ENCODE measurements at regions not wholly inside any gene's neighbourhood (a gene's known extent, or its start where the extent isn't known, plus 50 kb on each side); places are given as distances from the start of the nearest gene placed in this dataset.

DNA sequence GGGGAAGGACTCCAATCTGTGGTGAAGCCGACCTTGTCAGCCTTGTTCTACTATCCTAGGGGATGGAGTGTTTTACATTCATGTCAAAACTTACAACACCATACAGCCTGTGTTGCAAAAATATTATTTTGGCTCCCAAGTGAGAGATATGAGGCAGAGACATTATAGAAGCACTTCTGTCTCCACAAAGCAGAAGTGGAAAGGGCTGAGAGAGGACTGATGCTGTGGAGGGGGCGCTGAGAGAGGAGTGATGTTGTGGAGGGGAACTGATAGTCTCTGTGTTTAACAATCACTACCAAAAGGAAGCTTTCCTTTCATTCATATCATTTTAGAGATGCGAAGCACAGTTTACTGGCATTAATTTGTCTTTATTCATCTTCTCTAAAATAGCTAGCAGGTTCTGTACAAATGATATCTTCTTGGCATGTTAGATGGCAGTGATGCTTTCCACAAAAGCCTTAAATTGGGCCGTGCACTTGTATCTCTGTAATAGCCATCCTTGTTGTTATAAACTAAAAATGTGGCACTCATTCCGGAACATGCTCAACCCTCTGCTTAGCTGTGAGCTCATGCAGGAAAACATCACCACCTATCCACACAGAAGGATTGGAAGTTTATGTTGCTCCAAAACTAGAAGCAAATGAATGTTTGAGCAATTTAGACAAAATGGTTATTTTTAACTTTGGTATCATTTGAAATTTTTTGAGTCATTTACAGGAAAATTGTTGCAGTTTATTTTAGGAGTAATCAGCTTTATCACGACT is 134.6 kb upstream of the TP63 start:
- no peak for TF ChIP-seq TCF7L2 (IDR thresholded peaks at IDR 0.05; ENCODE audit: low read depth, low read length)
- BruUV-seq (replicated peaks), result no TSS peak
- Histone ChIP-seq H3K4me3 (ENCODE audit: low read depth in 2 of 2, low read length in 2 of 2) (no peak overlapping the region), H3K9me3 (ENCODE audit: control insufficient read depth, insufficient read depth, low read depth, low read length) (no peaks in the 10 kb centered on the region), H3K27ac (ENCODE audit: low read length) (no peak overlapping the region), H3K27me3 (ENCODE audit: control insufficient read depth, insufficient read depth, low read length) (no peaks in the 10 kb centered on the region), H3K4me1 (ENCODE audit: control insufficient read depth, insufficient read depth, low read length) (no peaks in the 10 kb centered on the region), H3K36me3 (ENCODE audit: control insufficient read depth, insufficient read depth, low read length) (no peaks in the 10 kb centered on the region)
- in situ Hi-C loops (cut with HindIII; ENCODE audit: low pct_unique_long_range_greater_than_20kb, low sequenced_read_pairs) (no loop called here), intact Hi-C loops (cut with micrococcal nuclease; ENCODE audit: unreplicated experiment) (no loop called here)
- CTCF ChIA-PET, result no interaction called here
- no peak for ATAC-seq
- POLR2A ChIA-PET, result no interaction called here
- no peak for DNase-seq (ENCODE audit: low read depth, low spot score)

DNA sequence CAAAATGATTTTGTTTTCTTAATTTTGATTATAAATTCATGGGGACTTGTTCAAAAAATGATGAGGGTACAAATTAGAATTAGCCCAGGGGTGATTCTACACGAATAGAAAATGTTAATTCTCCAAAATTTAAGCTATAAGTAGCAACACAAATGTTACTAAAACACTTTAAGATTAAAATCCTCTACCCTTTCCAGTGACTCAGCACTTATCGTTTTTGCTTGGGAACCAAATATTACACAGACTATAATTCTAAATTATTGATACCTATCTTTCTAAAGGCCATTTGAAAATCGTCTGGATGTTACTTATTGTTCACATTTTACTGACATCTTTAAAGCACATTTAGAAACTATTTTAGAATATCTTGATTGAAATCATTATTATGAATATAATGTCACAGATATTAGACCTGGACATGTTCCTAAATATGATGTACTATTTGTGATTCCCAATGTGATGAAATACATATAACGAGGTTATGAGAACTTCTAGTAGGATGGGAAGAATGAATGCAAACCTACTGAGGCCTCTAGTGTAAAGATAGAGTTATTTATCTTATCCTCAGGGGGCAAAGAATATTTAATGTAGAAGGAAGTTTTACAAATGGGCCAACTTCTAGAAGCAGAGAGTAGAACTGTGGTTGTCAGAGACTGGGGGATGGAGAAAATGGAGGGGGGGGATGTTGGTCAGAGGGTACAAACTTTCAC is 132.0 kb upstream of the TP63 start:
- BruUV-seq (replicated peaks), result no TSS peak
- in situ Hi-C loops (cut with HindIII; ENCODE audit: low pct_unique_long_range_greater_than_20kb, low sequenced_read_pairs), result no loop called here
- CTCF ChIA-PET, result no interaction called here

More for the DNA sequence above, 132.0 kb upstream of the TP63 start:
- ATAC-seq (no peak), DNase-seq (ENCODE audit: low read depth, low spot score) (no peak)
- POLR2A ChIA-PET, result no interaction called here
- intact Hi-C loops (cut with micrococcal nuclease; ENCODE audit: unreplicated experiment), result no loop called here
- Histone ChIP-seq H3K4me1 (ENCODE audit: control insufficient read depth, insufficient read depth, low read length) (no peaks in the 10 kb centered on the region), H3K27ac (ENCODE audit: low read length) (no peak overlapping the region), H3K4me3 (ENCODE audit: low read depth in 2 of 2, low read length in 2 of 2) (no peak overlapping the region), H3K27me3 (ENCODE audit: control insufficient read depth, insufficient read depth, low read length) (no peaks in the 10 kb centered on the region), H3K36me3 (ENCODE audit: control insufficient read depth, insufficient read depth, low read length) (no peaks in the 10 kb centered on the region), H3K9me3 (ENCODE audit: control insufficient read depth, insufficient read depth, low read depth, low read length) (no peaks in the 10 kb centered on the region)
- no peak for TF ChIP-seq SIN3A (IDR thresholded peaks at IDR 0.05; ENCODE audit: borderline replicate concordance, insufficient read depth, low read depth, low read length)
- TF ChIP-seq, protein P1, sequence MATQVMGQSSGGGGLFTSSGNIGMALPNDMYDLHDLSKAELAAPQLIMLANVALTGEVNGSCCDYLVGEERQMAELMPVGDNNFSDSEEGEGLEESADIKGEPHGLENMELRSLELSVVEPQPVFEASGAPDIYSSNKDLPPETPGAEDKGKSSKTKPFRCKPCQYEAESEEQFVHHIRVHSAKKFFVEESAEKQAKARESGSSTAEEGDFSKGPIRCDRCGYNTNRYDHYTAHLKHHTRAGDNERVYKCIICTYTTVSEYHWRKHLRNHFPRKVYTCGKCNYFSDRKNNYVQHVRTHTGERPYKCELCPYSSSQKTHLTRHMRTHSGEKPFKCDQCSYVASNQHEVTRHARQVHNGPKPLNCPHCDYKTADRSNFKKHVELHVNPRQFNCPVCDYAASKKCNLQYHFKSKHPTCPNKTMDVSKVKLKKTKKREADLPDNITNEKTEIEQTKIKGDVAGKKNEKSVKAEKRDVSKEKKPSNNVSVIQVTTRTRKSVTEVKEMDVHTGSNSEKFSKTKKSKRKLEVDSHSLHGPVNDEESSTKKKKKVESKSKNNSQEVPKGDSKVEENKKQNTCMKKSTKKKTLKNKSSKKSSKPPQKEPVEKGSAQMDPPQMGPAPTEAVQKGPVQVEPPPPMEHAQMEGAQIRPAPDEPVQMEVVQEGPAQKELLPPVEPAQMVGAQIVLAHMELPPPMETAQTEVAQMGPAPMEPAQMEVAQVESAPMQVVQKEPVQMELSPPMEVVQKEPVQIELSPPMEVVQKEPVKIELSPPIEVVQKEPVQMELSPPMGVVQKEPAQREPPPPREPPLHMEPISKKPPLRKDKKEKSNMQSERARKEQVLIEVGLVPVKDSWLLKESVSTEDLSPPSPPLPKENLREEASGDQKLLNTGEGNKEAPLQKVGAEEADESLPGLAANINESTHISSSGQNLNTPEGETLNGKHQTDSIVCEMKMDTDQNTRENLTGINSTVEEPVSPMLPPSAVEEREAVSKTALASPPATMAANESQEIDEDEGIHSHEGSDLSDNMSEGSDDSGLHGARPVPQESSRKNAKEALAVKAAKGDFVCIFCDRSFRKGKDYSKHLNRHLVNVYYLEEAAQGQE (IDR thresholded peaks at IDR 0.05; ENCODE audit: insufficient read depth in 1 of 2, low read depth in 2 of 2, low read length in 1 of 2), result no peak
- no peak for TF ChIP-seq TCF7L2 (IDR thresholded peaks at IDR 0.05; ENCODE audit: low read depth, low read length)
- TF ChIP-seq POLR2AphosphoS5 (IDR thresholded peaks at IDR 0.05; ENCODE audit: low read depth, low read length), result no peak
- TF ChIP-seq, protein P2, sequence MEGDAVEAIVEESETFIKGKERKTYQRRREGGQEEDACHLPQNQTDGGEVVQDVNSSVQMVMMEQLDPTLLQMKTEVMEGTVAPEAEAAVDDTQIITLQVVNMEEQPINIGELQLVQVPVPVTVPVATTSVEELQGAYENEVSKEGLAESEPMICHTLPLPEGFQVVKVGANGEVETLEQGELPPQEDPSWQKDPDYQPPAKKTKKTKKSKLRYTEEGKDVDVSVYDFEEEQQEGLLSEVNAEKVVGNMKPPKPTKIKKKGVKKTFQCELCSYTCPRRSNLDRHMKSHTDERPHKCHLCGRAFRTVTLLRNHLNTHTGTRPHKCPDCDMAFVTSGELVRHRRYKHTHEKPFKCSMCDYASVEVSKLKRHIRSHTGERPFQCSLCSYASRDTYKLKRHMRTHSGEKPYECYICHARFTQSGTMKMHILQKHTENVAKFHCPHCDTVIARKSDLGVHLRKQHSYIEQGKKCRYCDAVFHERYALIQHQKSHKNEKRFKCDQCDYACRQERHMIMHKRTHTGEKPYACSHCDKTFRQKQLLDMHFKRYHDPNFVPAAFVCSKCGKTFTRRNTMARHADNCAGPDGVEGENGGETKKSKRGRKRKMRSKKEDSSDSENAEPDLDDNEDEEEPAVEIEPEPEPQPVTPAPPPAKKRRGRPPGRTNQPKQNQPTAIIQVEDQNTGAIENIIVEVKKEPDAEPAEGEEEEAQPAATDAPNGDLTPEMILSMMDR (IDR thresholded peaks at IDR 0.05), result no peak
